Colonic mucosa (tissue), 4 donors: ENCODE measurements at regions not wholly inside any gene's neighbourhood (a gene's known extent, or its start where the extent isn't known, plus 50 kb on each side); places are given as distances from the start of the nearest gene placed in this dataset.

Experiments
- DNase-seq: peaks from one replicate; pipeline ENCODE4 v3.0.0-alpha.2; 2020
- H3K27ac ChIP-seq: fragments of 200-600 bp; one replicate; pipeline ENCODE4 v1.8.0; 2021
- H3K27me3 ChIP-seq: fragments of 200-600 bp; one replicate; pipeline ENCODE4 v1.8.0; 2021
- H3K36me3 ChIP-seq: fragments of 200-600 bp; one replicate; pipeline ENCODE4 v1.8.0; 2021
- H3K4me1 ChIP-seq: fragments of 200-600 bp; one replicate; pipeline ENCODE4 v1.8.0; 2021; ENCODE audit warnings: mild to moderate bottlenecking
- H3K4me3 ChIP-seq: fragments of 200-600 bp; one replicate; pipeline ENCODE4 v1.8.0; 2021
- H3K9ac ChIP-seq, 2 donors: one replicate each; pipeline ENCODE4 v1.7.0; 2013; ENCODE audit warnings: control low read depth in 2 of 2, low read depth in 2 of 2, low read length in 2 of 2
- H3K9me3 ChIP-seq: fragments of 200-600 bp; one replicate; pipeline ENCODE4 v1.8.0; 2021
- intact Hi-C: fragments of 100-400 bp; cut with DNase I; formaldehyde crosslinking; loops from one replicate; pipeline ENCODE4 v1.14.1; 2022
- TF ChIP-seq, protein P1 (sequence below): fragments of 200-600 bp; IDR thresholded peaks from one replicate; pipeline ENCODE4 v1.8.0; 2022; ENCODE audit warnings: antibody characterized with exemption, mild to moderate bottlenecking
- donor health status: healthy.
- donor health status: DM: no; HTN: no; CAD: no.
- donor health status: DM: no; HTN: no; CAD: no.

DNA sequence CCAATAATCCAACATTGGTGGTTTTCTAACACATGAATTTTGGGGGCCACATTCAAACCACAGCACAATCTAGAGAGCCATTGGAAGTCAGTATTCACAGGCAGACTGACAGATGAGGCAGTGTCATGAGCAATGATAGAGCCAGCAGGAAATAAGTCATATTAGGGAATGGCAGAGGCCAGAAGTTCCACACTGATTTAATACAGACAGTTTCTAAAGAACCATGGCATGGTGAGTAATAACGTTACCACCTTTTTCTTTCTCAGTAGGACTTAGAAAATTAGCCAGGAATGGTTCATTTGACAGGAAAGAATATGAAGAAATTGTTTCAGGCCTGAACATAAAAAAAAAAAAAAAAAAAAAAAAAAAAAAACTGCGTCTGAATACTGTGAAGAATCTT is 210.3 kb downstream of the GPAM start:
- Histone ChIP-seq H3K36me3 (no peaks in the 10 kb centered on the region), H3K27me3 (no peaks in the 10 kb centered on the region), H3K9me3 (no peaks in the 10 kb centered on the region), H3K4me3 (no peak overlapping the region), H3K9ac (no peak overlapping the region), H3K27ac (no peak overlapping the region), H3K4me1 (no peaks in the 10 kb centered on the region)
- TF ChIP-seq, protein P1, sequence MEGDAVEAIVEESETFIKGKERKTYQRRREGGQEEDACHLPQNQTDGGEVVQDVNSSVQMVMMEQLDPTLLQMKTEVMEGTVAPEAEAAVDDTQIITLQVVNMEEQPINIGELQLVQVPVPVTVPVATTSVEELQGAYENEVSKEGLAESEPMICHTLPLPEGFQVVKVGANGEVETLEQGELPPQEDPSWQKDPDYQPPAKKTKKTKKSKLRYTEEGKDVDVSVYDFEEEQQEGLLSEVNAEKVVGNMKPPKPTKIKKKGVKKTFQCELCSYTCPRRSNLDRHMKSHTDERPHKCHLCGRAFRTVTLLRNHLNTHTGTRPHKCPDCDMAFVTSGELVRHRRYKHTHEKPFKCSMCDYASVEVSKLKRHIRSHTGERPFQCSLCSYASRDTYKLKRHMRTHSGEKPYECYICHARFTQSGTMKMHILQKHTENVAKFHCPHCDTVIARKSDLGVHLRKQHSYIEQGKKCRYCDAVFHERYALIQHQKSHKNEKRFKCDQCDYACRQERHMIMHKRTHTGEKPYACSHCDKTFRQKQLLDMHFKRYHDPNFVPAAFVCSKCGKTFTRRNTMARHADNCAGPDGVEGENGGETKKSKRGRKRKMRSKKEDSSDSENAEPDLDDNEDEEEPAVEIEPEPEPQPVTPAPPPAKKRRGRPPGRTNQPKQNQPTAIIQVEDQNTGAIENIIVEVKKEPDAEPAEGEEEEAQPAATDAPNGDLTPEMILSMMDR, result no peak
- DNase-seq, result no peak
- intact Hi-C loops, result no loop called here

DNA sequence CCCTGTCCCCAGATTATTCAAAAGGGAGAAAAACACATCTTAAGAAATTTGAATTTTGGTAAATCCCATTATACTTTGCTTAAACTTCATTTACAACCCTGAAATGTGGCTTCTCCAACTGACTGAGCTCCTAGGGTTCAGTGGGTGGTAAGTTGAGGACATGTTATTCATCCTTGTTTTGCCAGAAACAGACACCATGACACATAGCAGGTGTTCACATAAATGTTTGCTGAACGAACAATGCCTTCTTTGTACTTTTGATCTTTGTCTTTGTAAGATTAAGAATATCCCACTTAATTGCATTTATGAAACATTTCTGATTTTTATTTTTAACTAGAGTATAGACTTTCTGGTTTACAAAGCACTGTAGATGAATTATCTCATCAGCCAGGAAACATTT is 209.7 kb downstream of the GPAM start:
- no peak for DNase-seq
- H3K27me3 ChIP-seq, result no peaks in the 10 kb centered on the region
- no peak overlapping the region for H3K27ac ChIP-seq
- H3K4me3 ChIP-seq, result no peak overlapping the region
- no peaks in the 10 kb centered on the region for H3K36me3 ChIP-seq
- intact Hi-C loops, result no loop called here
- H3K9me3 ChIP-seq, result no peaks in the 10 kb centered on the region
- H3K4me1 ChIP-seq, result no peaks in the 10 kb centered on the region
- TF ChIP-seq, protein P1, result no peak
- no peak overlapping the region for H3K9ac ChIP-seq

DNA sequence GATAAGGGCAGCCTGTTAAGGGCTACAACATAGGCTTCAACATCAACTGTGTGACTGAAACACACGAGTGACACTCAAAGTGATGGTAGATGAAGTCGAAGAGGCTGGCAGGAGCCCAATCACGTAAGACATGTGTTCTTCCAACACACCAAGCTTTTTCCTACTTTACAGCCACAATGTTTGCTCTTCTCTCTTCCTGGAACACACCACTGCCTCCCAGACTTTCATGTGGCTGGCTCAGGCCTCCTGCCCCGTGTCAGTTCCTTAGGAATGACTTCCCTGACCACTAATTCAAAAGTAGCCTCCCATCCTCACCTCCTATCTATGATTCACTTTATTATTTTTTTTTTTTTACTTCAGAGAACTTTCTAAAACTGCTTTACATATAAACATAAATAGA is 209.2 kb downstream of the GPAM start:
- TF ChIP-seq, protein P1, result no peak

DNA sequence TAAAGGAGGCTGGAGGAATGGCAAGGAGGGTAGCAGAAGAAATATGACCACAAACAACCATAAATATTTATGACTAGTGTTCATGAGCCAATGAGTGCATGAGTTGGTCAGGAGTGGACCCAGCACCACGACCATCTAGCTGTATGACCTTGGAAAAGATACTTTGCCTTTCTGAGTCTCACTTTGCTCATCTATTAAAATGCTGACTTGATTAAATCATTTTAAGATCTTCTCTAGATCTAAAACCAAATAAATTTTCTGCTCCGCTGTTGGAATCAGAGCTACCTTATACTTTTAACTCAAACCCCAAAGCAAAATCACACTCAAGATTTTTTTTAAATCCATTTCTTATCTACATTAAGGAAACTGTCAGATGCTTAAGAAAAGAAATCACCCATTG is 207.0 kb downstream of the GPAM start:
- H3K36me3 ChIP-seq, result no peaks in the 10 kb centered on the region
- H3K9me3 ChIP-seq, result no peaks in the 10 kb centered on the region
- TF ChIP-seq, protein P1, result no peak
- no peak overlapping the region for H3K4me3 ChIP-seq
- H3K27ac ChIP-seq, result no peak overlapping the region
- H3K4me1 ChIP-seq, result no peaks in the 10 kb centered on the region
- intact Hi-C loops, result no loop called here
- no peak for DNase-seq
- H3K9ac ChIP-seq, result no peak overlapping the region
- H3K27me3 ChIP-seq, result no peaks in the 10 kb centered on the region

More for the DNA sequence above, 209.2 kb downstream of the GPAM start:
- Histone ChIP-seq H3K9me3 (no peaks in the 10 kb centered on the region), H3K4me1 (no peaks in the 10 kb centered on the region), H3K4me3 (no peak overlapping the region), H3K27ac (no peak overlapping the region), H3K36me3 (no peaks in the 10 kb centered on the region), H3K9ac (no peak overlapping the region), H3K27me3 (no peaks in the 10 kb centered on the region)
- intact Hi-C loops, result no loop called here
- DNase-seq, result no peak

DNA sequence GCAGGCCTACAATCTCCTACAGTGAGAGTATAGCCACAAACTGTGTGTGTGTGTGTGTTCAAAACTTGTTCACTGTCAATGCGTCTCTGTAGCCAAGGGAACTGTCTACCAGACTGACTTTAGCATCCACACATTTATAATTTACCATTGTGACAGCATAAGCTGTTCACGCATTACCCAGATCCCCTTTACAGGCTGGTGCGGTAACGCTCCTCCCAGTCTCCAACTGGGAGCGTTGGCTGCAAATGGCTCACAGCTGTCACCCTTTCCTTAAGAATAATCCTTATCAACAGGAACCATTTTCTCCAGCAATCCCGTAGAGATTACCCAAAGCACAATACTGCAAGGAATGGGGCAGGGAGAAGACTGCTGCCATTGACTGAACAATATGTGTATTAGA is 199.5 kb downstream of the GPAM start:
- no peak for DNase-seq
- Histone ChIP-seq H3K9me3 (no peaks in the 10 kb centered on the region), H3K4me1 (no peaks in the 10 kb centered on the region), H3K27ac (no peak overlapping the region), H3K27me3 (no peaks in the 10 kb centered on the region), H3K9ac (no peak overlapping the region), H3K4me3 (no peak overlapping the region), H3K36me3 (no peaks in the 10 kb centered on the region)
- TF ChIP-seq, protein P1, result no peak
- intact Hi-C loops, result no loop called here

DNA sequence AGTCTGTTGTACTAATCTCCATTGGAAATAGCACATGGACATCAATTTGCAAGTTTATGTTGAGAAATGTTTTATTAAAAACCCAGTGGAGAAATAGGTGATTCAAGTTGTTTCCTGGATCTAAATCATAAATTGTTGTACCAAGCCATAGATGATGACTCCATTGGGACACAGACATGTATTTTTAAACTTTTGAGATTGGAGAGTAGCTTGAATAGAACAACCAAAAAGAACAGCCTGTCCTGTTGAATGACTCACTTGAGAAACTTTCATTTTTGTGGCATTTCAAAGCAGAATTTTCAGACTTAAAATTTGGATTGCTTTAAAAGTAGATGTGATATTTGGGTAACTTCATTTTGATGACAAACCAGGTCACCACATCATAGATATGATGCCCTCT is 197.5 kb downstream of the GPAM start:
- no peak overlapping the region for H3K4me3 ChIP-seq
- H3K27me3 ChIP-seq, result no peaks in the 10 kb centered on the region
- no peak overlapping the region for H3K9ac ChIP-seq
- no peak overlapping the region for H3K27ac ChIP-seq
- intact Hi-C loops, result no loop called here
- no peaks in the 10 kb centered on the region for H3K36me3 ChIP-seq
- no peaks in the 10 kb centered on the region for H3K9me3 ChIP-seq
- TF ChIP-seq, protein P1, result no peak
- no peaks in the 10 kb centered on the region for H3K4me1 ChIP-seq
- DNase-seq, result no peak
